GM21619 (cell line): ENCODE measurements at regions not wholly inside any gene's neighbourhood (a gene's known extent, or its start where the extent isn't known, plus 50 kb on each side); places are given as distances from the start of the nearest gene placed in this dataset.
"Not testable (repeated sequence)": the region's sequence is repeated elsewhere in the genome, so short reads cannot be mapped to it uniquely, and the experiment has no call there.

Experiments
- ATAC-seq: cut with Tn5 transposase; IDR thresholded peaks from one replicate; pipeline ENCODE4 v1.9.1; 2021; ENCODE audit not compliant: unreplicated experiment

DNA sequence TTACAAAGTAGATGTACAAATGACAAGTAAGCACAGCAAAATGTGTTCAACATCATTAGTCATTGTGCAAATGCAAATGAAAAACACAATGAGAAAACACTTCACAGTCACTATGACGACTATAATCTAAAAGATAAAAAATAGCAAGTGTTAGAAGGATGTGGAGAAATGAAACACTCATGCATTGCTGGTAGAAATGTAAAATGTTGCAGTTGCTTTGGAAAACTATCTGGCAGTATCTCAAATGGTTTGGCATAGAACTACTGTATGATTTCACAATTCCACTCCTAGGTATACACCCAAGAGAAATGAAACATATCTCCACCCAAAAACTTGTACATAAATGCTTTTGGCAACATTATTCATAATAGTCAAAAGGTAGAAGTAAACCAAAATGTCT lies 459.7 kb upstream of the TRAM1L1 start:
- no peak for ATAC-seq

GRCh38 chr4:117549524-117549923 lies 464.1 kb upstream of the TRAM1L1 start:
- no peak for ATAC-seq

GRCh38 chr4:117550085-117550484 lies 464.7 kb upstream of the TRAM1L1 start:
- ATAC-seq: no peak

- ATAC-seq: no peak
These were observed 474.0 kb upstream of the NDST3 start for GRCh38 chr4:117560329-117560728.

DNA sequence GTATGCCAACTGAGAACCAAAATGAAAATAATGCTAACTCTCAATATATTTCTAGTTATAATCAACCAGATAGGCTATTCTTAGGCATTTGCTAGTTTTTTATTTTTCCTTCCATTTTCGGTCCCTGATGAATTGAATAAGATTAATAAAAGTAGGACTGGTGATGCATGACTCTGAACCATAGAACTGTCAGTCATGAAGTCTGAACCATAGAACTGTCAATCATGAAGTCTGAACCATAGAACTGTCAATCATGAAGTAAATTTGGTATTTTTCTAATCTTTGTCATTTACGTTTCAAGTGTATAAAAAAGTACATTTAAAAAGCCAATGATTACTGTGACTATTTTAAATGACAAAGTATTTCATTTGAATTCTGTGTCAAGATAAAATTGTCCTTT lies 460.2 kb upstream of the NDST3 start:
- ATAC-seq: no peak

DNA sequence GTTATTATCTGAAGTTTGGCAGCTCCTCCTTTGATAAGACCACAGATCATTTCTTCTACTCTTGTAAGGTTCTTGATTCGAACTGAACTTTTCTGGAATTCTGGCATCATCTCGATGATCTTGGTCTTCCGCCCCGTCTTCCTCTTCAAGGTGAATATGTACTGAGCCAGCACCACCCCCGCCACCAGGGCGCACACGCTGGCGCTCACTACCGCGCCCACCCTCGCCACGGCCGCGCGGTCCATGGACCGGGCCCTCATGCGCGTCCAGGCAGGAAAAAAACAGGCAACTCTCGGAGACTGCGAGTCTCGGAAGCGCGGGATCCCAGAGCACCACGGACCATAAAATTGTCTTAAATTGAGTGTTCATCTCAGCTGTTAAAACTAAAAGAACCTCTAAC lies 458.4 kb upstream of the NDST3 start:
- ATAC-seq: no peak

- no peak for ATAC-seq
These were observed 456.5 kb upstream of the NDST3 start for GRCh38 chr4:117577686-117578311.

- ATAC-seq: no peak
These were observed 445.5 kb upstream of the NDST3 start for GRCh38 chr4:117588771-117589170.

DNA sequence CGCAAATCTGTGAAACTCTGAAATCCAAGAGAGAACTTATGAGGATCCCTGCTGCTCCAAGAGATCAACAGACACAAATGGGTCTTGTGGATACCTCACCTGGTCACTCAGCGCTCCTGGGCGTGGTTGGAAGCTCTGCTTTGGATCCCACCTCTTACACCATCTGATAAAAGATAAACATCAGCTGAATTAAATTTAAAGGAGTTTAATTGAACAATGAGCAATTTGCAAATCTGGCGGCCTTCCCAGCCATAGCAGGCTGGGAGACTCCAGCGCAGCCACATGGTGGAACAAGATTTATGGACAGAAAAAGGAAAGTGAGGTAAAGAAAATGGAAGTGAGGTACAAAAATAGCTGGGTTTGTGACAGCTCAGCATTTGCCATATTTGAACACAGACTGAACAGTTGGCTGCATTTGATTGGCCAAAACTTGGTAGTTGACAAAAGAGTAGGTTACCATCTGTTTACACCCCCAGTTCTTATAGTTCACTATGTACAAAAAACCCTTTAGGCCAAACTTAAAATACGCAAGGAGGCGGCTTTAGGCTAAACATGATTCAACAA lies 437.3 kb upstream of the NDST3 start:
- ATAC-seq: no peak

- ATAC-seq: not testable (repeated sequence)
These were observed 434.9 kb upstream of the NDST3 start for GRCh38 chr4:117599393-117599792.

DNA sequence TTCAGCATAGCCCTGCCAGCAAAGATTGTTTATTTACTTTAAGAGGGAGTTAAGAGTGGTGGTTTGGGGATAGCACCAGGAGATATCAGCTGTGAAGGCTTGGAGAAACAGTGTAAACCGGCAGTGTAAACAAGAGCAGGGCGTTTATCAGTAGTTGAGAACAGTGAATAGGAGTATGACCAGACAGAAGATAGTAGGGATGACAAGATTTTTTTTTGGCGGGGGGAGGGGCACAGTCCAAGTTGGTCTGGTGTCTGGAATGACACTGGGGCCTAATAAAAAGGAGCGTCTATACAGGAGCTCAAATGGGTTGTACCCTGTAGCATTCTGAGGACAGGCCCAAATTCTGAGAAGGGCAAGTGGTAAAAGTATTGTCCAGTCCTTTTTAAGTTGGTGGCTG lies 433.4 kb upstream of the NDST3 start:
- ATAC-seq: not testable (repeated sequence)

DNA sequence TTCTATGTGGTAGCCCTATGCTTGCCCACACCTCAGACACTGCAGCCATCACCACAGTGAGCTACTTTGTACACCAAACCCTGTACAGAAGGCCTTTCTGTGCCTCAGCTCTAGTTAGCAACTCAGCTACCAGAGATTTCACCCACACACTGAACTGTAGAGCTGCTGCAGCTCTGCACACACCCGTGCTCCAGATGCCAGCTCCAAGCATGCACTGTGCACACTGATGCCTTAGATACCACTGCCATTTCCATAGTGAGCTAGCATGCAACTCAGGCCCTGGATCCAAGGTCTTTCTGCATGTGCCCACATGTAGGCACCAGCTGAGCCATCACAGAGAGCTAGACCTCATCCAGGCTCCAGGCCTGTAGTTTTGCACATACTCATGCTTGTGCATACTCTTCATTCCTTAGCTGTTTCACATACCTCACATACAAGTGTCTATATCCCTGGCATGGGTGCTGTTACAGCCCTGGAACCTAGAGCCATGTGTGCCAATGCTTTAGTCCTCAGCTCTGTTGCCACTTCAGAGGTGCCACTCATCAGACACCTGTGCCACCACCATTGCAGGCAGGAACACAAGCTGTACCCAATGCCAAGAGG lies 423.5 kb upstream of the NDST3 start:
- no peak for ATAC-seq

GRCh38 chr4:117621673-117622072 lies 412.6 kb upstream of the NDST3 start:
- ATAC-seq: no peak

GRCh38 chr4:117623326-117623725 lies 411.0 kb upstream of the NDST3 start:
- ATAC-seq: no peak

DNA sequence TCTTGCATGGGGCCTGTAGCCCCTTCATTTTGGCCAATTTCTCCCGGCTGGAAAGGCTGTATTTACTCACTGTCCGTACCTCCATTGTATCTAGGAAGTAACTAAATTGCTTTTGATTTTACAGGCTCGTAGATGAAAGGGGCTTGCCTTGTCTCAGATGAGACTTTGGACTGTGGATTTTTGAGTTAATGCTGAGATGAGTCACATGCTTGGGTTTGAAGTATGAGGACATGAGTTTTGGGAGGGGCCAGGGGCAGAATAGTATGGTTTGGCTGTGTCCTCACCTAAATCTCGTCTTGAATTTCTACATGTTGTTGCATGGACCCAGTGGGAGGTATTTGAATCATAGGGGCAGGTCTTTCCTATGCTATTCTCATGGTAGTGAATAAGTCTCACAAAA lies 407.6 kb upstream of the NDST3 start:
- no peak for ATAC-seq

GRCh38 chr4:117634716-117635115 lies 399.6 kb upstream of the NDST3 start:
- ATAC-seq: no peak

GRCh38 chr4:117637347-117637746 lies 396.9 kb upstream of the NDST3 start:
- no peak for ATAC-seq

DNA sequence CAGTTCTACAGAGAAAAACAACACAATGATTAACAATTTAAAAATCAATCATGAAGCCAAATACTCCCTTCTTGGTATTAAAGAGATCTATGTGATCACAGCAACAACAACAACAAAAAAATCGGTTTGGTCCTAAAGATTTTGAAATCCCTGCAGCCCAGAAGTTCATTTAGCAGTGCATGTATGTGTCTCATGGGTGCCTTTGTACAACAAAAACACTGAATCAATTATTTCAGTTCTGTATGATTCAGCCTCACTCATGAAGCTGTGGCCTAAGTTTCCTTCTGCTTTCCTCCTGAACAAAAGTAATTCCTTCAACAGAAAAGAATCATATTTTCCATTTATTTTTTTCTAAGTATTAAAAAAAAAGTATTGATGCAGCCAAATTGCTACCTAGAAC lies 393.4 kb upstream of the NDST3 start:
- ATAC-seq: no peak

DNA sequence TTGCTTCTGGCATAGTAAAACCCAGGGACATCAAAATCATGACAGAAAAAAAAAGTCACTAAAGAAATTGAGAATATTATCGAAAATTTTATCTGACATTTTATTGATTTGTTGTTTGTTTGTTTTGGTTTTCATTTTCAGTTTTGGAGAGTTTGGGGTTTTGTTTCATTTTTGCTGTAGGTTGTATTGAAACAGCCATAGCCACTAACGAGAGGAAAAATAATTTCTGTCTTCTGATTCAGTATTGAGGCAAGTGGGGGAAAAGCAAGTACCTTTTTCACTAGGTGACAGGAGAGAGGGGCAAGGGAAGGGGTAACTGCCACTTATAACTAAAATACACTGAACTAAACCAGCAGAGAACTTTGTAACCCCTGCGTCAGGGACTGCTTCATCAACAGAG lies 392.8 kb upstream of the NDST3 start:
- no peak for ATAC-seq

DNA sequence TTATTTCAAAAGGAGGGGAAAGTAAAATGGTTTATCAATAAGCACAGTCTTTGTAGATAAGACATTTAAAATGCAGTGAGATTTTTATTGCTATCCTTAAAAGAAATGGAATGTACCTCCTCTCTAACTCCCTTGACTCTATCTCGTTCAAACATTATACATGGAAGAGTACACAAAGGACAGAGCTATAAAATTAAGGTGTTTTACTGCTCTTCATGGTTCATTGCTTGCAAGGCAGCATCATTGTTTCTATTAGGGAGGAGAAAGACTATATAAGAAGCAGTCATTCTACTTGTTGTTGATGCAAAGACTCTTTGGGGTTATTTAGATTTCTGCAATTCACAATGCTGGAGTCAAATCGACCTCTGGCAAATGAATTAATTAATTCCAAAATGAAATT lies 380.2 kb upstream of the NDST3 start:
- ATAC-seq: no peak

- no peak for ATAC-seq
These were observed 373.6 kb upstream of the NDST3 start for GRCh38 chr4:117660668-117661067.

- ATAC-seq: no peak
These were observed 372.9 kb upstream of the NDST3 start for GRCh38 chr4:117661091-117662072.
